ENCODE measurements at regions not wholly inside any gene's neighbourhood (a gene's known extent, or its start where the extent isn't known, plus 50 kb on each side); places are given as distances from the start of the nearest gene placed in this dataset.

GRCh38 chr7:108648989-108649388, 79.3 kb downstream of the DNAJB9 start:
- TF ChIP-seq ZNF503 (CRISPR knock-in tag; IDR thresholded peaks at IDR 0.05): no peak
- TF ChIP-seq ZBTB4 (CRISPR knock-in tag; IDR thresholded peaks at IDR 0.05; ENCODE audit: borderline replicate concordance): no peak
- no peak for TF ChIP-seq ZBTB7A (CRISPR knock-in tag; IDR thresholded peaks at IDR 0.05)
- no peak for TF ChIP-seq LRRFIP1 (CRISPR knock-in tag; conservative IDR thresholded peaks at IDR 0.05)
- TF ChIP-seq NFE2L1 (CRISPR knock-in tag; IDR thresholded peaks at IDR 0.05; ENCODE audit: borderline replicate concordance): no peak
- TF ChIP-seq ZBTB43 (CRISPR knock-in tag; conservative IDR thresholded peaks at IDR 0.05): no peak
- no peak for TF ChIP-seq ATF1 (CRISPR knock-in tag; IDR thresholded peaks at IDR 0.05)
- no peak for TF ChIP-seq PBX3 (CRISPR knock-in tag; IDR thresholded peaks at IDR 0.05; ENCODE audit: borderline replicate concordance)
- no peak for TF ChIP-seq EP300 (IDR thresholded peaks at IDR 0.05; ENCODE audit: low read depth in 2 of 2, low read length in 2 of 2)
- TF ChIP-seq EP300 (CRISPR knock-in tag; IDR thresholded peaks at IDR 0.05; ENCODE audit: borderline replicate concordance): no peak
- TF ChIP-seq MAFK (conservative IDR thresholded peaks at IDR 0.05 in 1 of 2, IDR thresholded peaks at IDR 0.05 in 1 of 2; ENCODE audit: low read length in 2 of 2): no peak
- TF ChIP-seq ZNF431 (CRISPR knock-in tag; IDR thresholded peaks at IDR 0.05; ENCODE audit: borderline replicate concordance, low read depth): no peak
- no peak for TF ChIP-seq POLR2A (IDR thresholded peaks at IDR 0.05; ENCODE audit: insufficient read depth in 1 of 2, low read depth in 2 of 2, low read length in 2 of 2)
- TF ChIP-seq CTCF (CRISPR knock-in tag; IDR thresholded peaks at IDR 0.05): no peak
- no peak for TF ChIP-seq MTA1 (CRISPR knock-in tag; IDR thresholded peaks at IDR 0.05; ENCODE audit: borderline replicate concordance)
